Mesendoderm (in vitro differentiated cells): ENCODE measurements at regions not wholly inside any gene's neighbourhood (a gene's known extent, or its start where the extent isn't known, plus 50 kb on each side); places are given as distances from the start of the nearest gene placed in this dataset.

Experiments used
- DNase-seq: peaks from one replicate; pipeline ENCODE4 v3.0.0; 2013
- H2AK5ac ChIP-seq: 2 replicates; pipeline ENCODE4 v1.6.1; 2013; ENCODE audit warnings: low read length, inconsistent platforms
- H2BK120ac ChIP-seq: 2 replicates; pipeline ENCODE4 v1.6.1; 2013; ENCODE audit warnings: low read depth, mild to moderate bottlenecking, low read length, moderate library complexity, mixed read lengths
- H2BK15ac ChIP-seq: replicated peaks from 2 replicates; pipeline ENCODE4 v1.6.1; 2013; ENCODE audit warnings: low read depth, mild to moderate bottlenecking, moderate library complexity
- H2BK5ac ChIP-seq: 2 replicates; pipeline ENCODE4 v1.6.1; 2013; ENCODE audit warnings: low read length, inconsistent platforms
- H3K18ac ChIP-seq: 2 replicates; pipeline ENCODE4 v1.6.1; 2013; ENCODE audit warnings: mild to moderate bottlenecking, low read length, mixed read lengths
- H3K23ac ChIP-seq: one replicate; pipeline ENCODE4 v1.6.1; 2013; ENCODE audit warnings: low read length
- H3K27ac ChIP-seq: 2 replicates; pipeline ENCODE4 v1.5.1; 2013; ENCODE audit warnings: low read depth, mild to moderate bottlenecking, inconsistent platforms, low read length, moderate library complexity
- H3K27me3 ChIP-seq: 2 replicates; pipeline ENCODE4 v1.6.1; 2013; ENCODE audit warnings: low read length, control low read depth, mild to moderate bottlenecking, inconsistent platforms; ENCODE audit not compliant: insufficient read depth, poor library complexity
- H3K36me3 ChIP-seq: 2 replicates; pipeline ENCODE4 v1.6.1; 2013; ENCODE audit warnings: low read length, inconsistent platforms; ENCODE audit not compliant: control insufficient read depth, insufficient read depth
- H3K4ac ChIP-seq: one replicate; pipeline ENCODE4 v1.6.1; 2013; ENCODE audit warnings: low read depth, mild to moderate bottlenecking, low read length, moderate library complexity
- H3K4me1 ChIP-seq: 2 replicates; pipeline ENCODE4 v1.6.1; 2013; ENCODE audit warnings: low read depth, low read length, inconsistent platforms; ENCODE audit not compliant: control insufficient read depth
- H3K4me2 ChIP-seq: 2 replicates; pipeline ENCODE4 v1.6.1; 2013; ENCODE audit warnings: low read length
- H3K4me3 ChIP-seq: 2 replicates; pipeline ENCODE4 v1.5.1; 2013; ENCODE audit warnings: mild to moderate bottlenecking, low read length
- H3K56ac ChIP-seq: one replicate; pipeline ENCODE4 v1.6.1; 2013; ENCODE audit warnings: low read length
- H3K79me1 ChIP-seq: 2 replicates; pipeline ENCODE4 v1.6.1; 2013; ENCODE audit warnings: low read length, inconsistent platforms
- H3K79me2 ChIP-seq: 2 replicates; pipeline ENCODE4 v1.6.1; 2013; ENCODE audit warnings: mild to moderate bottlenecking, low read length; ENCODE audit not compliant: control insufficient read depth, insufficient read depth
- H3K9ac ChIP-seq: 2 replicates; pipeline ENCODE4 v1.6.1; 2013; ENCODE audit warnings: low read length, inconsistent platforms
- H4K5ac ChIP-seq: one replicate; pipeline ENCODE4 v1.6.1; 2013; ENCODE audit warnings: low read length
- H4K8ac ChIP-seq: one replicate; pipeline ENCODE4 v1.6.1; 2013; ENCODE audit warnings: low read depth, mild to moderate bottlenecking, control low read depth, low read length, moderate library complexity
- WGBS: extraction: QIAGEN DNeasy Blood & Tissue Kit; methylation state at CpG from one replicate; pipeline ENCODE4 v1.1.7; 2013; ENCODE audit warnings: low lambda C conversion rate, missing lambda C conversion rate; ENCODE audit not compliant: insufficient coverage; ENCODE audit errors: extremely low coverage; 5-methylcytosine and 5-hydroxymethylcytosine counted together

- Histone ChIP-seq H3K36me3 (no peaks in the 10 kb centered on the region), H2BK120ac (no peak overlapping the region), H3K79me2 (no peaks in the 10 kb centered on the region), H4K8ac (no peak overlapping the region), H2BK15ac (no peak overlapping the region), H3K79me1 (no peaks in the 10 kb centered on the region), H3K4me3 (no peak overlapping the region), H2BK5ac (no peak overlapping the region), H3K23ac (no peak overlapping the region), H3K27me3 (no peaks in the 10 kb centered on the region), H3K27ac (no peak overlapping the region), H4K5ac (no peak overlapping the region), H3K4me2 (no peak overlapping the region), H3K18ac (no peak overlapping the region), H3K9ac (no peak overlapping the region), H3K56ac (no peak overlapping the region), H3K4me1 (no peaks in the 10 kb centered on the region), H3K4ac (no peak overlapping the region), H2AK5ac (no peak overlapping the region)
- no CpG with 5 or more reads among the region's 6 CpGs for WGBS
- no peak for DNase-seq
Observed at GRCh38 chr15:36117296-36117787, 462.1 kb upstream of the CDIN1 start.

DNA sequence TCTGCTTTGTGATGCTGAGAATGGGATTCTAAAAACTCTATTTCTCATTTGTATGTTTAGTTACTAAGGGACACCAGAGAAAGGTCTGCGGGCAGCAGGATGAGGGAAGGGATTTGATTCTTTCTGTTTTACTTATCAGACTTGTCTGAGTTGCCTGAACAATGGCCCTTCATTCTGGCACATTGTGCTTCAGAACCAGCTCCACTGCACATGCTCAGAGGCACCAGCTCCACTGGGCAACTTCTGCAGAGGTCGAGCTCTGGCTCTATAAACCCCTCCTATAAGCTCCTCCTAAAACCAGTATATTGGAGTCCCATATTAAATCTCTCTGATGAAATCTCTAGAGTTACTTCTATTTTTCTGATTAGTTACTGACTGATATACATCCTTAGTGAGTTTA, 453.2 kb upstream of the CDIN1 start:
- no peaks in the 10 kb centered on the region for H3K79me2 ChIP-seq
- no peak overlapping the region for H2BK120ac ChIP-seq
- H3K4ac ChIP-seq: no peak overlapping the region
- no peak overlapping the region for H4K5ac ChIP-seq
- no CpG with 5 or more reads among the region's 2 CpGs for WGBS
- no peak for DNase-seq
- no peaks in the 10 kb centered on the region for H3K4me1 ChIP-seq
- no peaks in the 10 kb centered on the region for H3K27me3 ChIP-seq
- no peaks in the 10 kb centered on the region for H3K79me1 ChIP-seq
- H3K4me2 ChIP-seq: no peak overlapping the region
- H3K23ac ChIP-seq: no peak overlapping the region
- H3K4me3 ChIP-seq: no peak overlapping the region
- H3K9ac ChIP-seq: no peak overlapping the region
- H3K36me3 ChIP-seq: no peaks in the 10 kb centered on the region
- no peak overlapping the region for H3K27ac ChIP-seq
- no peak overlapping the region for H2AK5ac ChIP-seq
- H3K18ac ChIP-seq: no peak overlapping the region
- no peak overlapping the region for H2BK15ac ChIP-seq
- no peak overlapping the region for H4K8ac ChIP-seq
- no peak overlapping the region for H2BK5ac ChIP-seq
- H3K56ac ChIP-seq: no peak overlapping the region

GRCh38 chr15:36130641-36131310, 448.6 kb upstream of the CDIN1 start:
- H3K56ac ChIP-seq: no peak overlapping the region
- no CpG with 5 or more reads among the region's 3 CpGs for WGBS
- no peak overlapping the region for H2BK5ac ChIP-seq
- H4K5ac ChIP-seq: no peak overlapping the region
- H3K27me3 ChIP-seq: no peaks in the 10 kb centered on the region
- no peak overlapping the region for H3K23ac ChIP-seq
- no peak overlapping the region for H3K27ac ChIP-seq
- no peak overlapping the region for H2BK120ac ChIP-seq
- H3K18ac ChIP-seq: no peak overlapping the region
- H3K4me1 ChIP-seq: no peaks in the 10 kb centered on the region
- no peak overlapping the region for H2AK5ac ChIP-seq
- H4K8ac ChIP-seq: no peak overlapping the region
- H3K79me1 ChIP-seq: no peaks in the 10 kb centered on the region
- no peaks in the 10 kb centered on the region for H3K36me3 ChIP-seq
- no peak overlapping the region for H3K4me2 ChIP-seq
- no peak overlapping the region for H2BK15ac ChIP-seq
- no peaks in the 10 kb centered on the region for H3K79me2 ChIP-seq
- H3K4me3 ChIP-seq: no peak overlapping the region
- H3K4ac ChIP-seq: no peak overlapping the region
- H3K9ac ChIP-seq: no peak overlapping the region
- no peak for DNase-seq

- H4K5ac ChIP-seq: no peak overlapping the region
- no peak overlapping the region for H2BK5ac ChIP-seq
- no peak overlapping the region for H3K4me2 ChIP-seq
- no peaks in the 10 kb centered on the region for H3K36me3 ChIP-seq
- no peak overlapping the region for H3K56ac ChIP-seq
- no peak overlapping the region for H2BK15ac ChIP-seq
- no peak overlapping the region for H3K23ac ChIP-seq
- no peaks in the 10 kb centered on the region for H3K79me1 ChIP-seq
- no peaks in the 10 kb centered on the region for H3K4me1 ChIP-seq
- H3K9ac ChIP-seq: no peak overlapping the region
- H3K79me2 ChIP-seq: no peaks in the 10 kb centered on the region
- no peak overlapping the region for H2BK120ac ChIP-seq
- H3K27me3 ChIP-seq: no peaks in the 10 kb centered on the region
- H2AK5ac ChIP-seq: no peak overlapping the region
- no CpG with 5 or more reads among the region's 2 CpGs for WGBS
- no peak overlapping the region for H3K4ac ChIP-seq
- no peak for DNase-seq
- H3K18ac ChIP-seq: no peak overlapping the region
- H3K4me3 ChIP-seq: no peak overlapping the region
- H4K8ac ChIP-seq: no peak overlapping the region
- H3K27ac ChIP-seq: no peak overlapping the region
Observed at GRCh38 chr15:36133742-36134141, 445.7 kb upstream of the CDIN1 start.

DNA sequence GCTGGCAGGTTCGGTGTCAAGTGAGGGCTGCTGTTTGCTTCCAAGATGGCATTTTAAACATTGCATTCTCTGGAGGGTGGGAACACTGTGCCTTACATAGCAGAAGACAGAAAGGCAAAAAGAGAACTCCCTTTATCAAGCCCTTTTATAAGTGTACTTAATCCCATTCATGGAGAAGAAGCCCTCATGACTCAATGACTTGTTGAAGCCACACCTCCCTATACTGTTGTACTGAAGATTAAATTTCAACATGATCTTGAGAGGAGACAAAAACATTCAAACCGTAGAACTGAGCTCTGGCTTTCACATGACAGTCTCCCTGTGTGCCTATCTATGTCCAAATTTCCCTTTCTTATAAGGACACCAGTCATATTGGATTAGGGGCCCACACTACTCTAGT, 443.4 kb upstream of the CDIN1 start:
- no peaks in the 10 kb centered on the region for H3K79me2 ChIP-seq
- no CpG with 5 or more reads among the region's 2 CpGs for WGBS

DNA sequence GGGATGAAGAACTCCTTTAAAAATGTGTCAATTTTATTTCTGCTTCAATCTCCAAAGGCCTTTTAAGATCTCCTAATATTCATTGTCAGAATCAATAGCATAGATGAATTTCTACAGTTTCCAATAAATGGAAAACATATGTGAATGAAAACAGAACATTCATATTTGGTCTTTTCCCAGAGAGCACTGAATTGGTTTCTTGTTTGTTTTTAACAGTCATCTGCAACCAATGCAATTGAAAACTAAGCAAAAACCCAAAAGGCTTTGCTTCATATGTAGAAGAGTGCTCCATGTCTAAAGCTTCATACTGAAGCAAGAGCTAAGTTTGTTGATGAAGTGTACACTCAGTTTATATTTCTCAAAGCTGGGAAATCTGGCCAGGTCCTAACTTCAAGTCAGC, 426.5 kb upstream of the CDIN1 start:
- no peak overlapping the region for H4K8ac ChIP-seq
- no peaks in the 10 kb centered on the region for H3K4me1 ChIP-seq
- no peak overlapping the region for H3K4ac ChIP-seq
- no peaks in the 10 kb centered on the region for H3K36me3 ChIP-seq
- no peak for DNase-seq
- H3K4me2 ChIP-seq: no peak overlapping the region
- no peak overlapping the region for H3K23ac ChIP-seq
- H3K9ac ChIP-seq: no peak overlapping the region
- H4K5ac ChIP-seq: no peak overlapping the region
- no peaks in the 10 kb centered on the region for H3K27me3 ChIP-seq
- H2BK120ac ChIP-seq: no peak overlapping the region
- H3K56ac ChIP-seq: no peak overlapping the region
- no peak overlapping the region for H2BK5ac ChIP-seq
- no peak overlapping the region for H3K27ac ChIP-seq
- H2AK5ac ChIP-seq: no peak overlapping the region
- no peaks in the 10 kb centered on the region for H3K79me1 ChIP-seq
- H2BK15ac ChIP-seq: no peak overlapping the region
- no peak overlapping the region for H3K18ac ChIP-seq
- H3K79me2 ChIP-seq: no peaks in the 10 kb centered on the region
- H3K4me3 ChIP-seq: no peak overlapping the region

More for the DNA sequence above, 443.4 kb upstream of the CDIN1 start:
- H3K27me3 ChIP-seq: no peaks in the 10 kb centered on the region
- H3K18ac ChIP-seq: no peak overlapping the region
- no peak overlapping the region for H2AK5ac ChIP-seq
- no peak overlapping the region for H3K56ac ChIP-seq
- no peak overlapping the region for H2BK120ac ChIP-seq
- no peaks in the 10 kb centered on the region for H3K79me1 ChIP-seq
- no peak overlapping the region for H3K27ac ChIP-seq
- H3K36me3 ChIP-seq: no peaks in the 10 kb centered on the region
- no peak overlapping the region for H3K4ac ChIP-seq
- no peak overlapping the region for H4K8ac ChIP-seq
- no peak overlapping the region for H2BK15ac ChIP-seq
- DNase-seq: no peak
- H2BK5ac ChIP-seq: no peak overlapping the region
- H3K4me2 ChIP-seq: no peak overlapping the region
- H3K9ac ChIP-seq: no peak overlapping the region
- H3K4me3 ChIP-seq: no peak overlapping the region
- no peak overlapping the region for H4K5ac ChIP-seq
- no peak overlapping the region for H3K23ac ChIP-seq
- no peaks in the 10 kb centered on the region for H3K4me1 ChIP-seq
